AG20443 (cell line): ENCODE measurements at regions not wholly inside any gene's neighbourhood (a gene's known extent, or its start where the extent isn't known, plus 50 kb on each side); places are given as distances from the start of the nearest gene placed in this dataset.
"Not testable (repeated sequence)": the region's sequence is repeated elsewhere in the genome, so short reads cannot be mapped to it uniquely, and the experiment has no call there.

Experiments
- DNase-seq: peaks from one replicate; pipeline ENCODE4 v3.0.0; 2012; ENCODE audit warnings: low spot score, mixed read lengths

GRCh38 chr5:164504141-164504772 lies 998.8 kb downstream of the MAT2B start:
- peak; percentile 57 for DNase-seq

- no peak for DNase-seq
Observed at GRCh38 chr5:164505791-164506190, 1000.4 kb downstream of the MAT2B start.

GRCh38 chr5:164518067-164518740 lies 1012.8 kb downstream of the MAT2B start:
- no peak for DNase-seq

- no peak for DNase-seq
Observed at GRCh38 chr5:164518741-164519080, 1013.3 kb downstream of the MAT2B start.

- no peak for DNase-seq
Observed at GRCh38 chr5:164532235-164532900, 1026.9 kb downstream of the MAT2B start.

GRCh38 chr5:164533426-164533825 lies 1028.0 kb downstream of the MAT2B start:
- DNase-seq: not testable (repeated sequence)

- DNase-seq: no peak
Observed at GRCh38 chr5:164540174-164540573, 1034.8 kb downstream of the MAT2B start.

- no peak for DNase-seq
Observed at GRCh38 chr5:164545507-164545906, 1040.1 kb downstream of the MAT2B start.

- DNase-seq: no peak
Observed at GRCh38 chr5:164553851-164554250, 1048.4 kb downstream of the MAT2B start.

GRCh38 chr5:164555809-164556208 lies 1050.4 kb downstream of the MAT2B start:
- DNase-seq: no peak

- no peak for DNase-seq
Observed at GRCh38 chr5:164560216-164560615, 1054.8 kb downstream of the MAT2B start.

- no peak for DNase-seq
Observed at GRCh38 chr5:164561933-164562872, 1056.8 kb downstream of the MAT2B start.

GRCh38 chr5:164563370-164563769 lies 1058.0 kb downstream of the MAT2B start:
- no peak for DNase-seq

GRCh38 chr5:164573397-164573796 lies 1068.0 kb downstream of the MAT2B start:
- DNase-seq: no peak

- DNase-seq: no peak
Observed at GRCh38 chr5:164577201-164577600, 1071.8 kb downstream of the MAT2B start.

GRCh38 chr5:164577742-164578141 lies 1072.3 kb downstream of the MAT2B start:
- no peak for DNase-seq

- no peak for DNase-seq
Observed at GRCh38 chr5:164578401-164578800, 1073.0 kb downstream of the MAT2B start.

- DNase-seq: no peak
Observed at GRCh38 chr5:164578911-164579310, 1073.5 kb downstream of the MAT2B start.

- DNase-seq: no peak
Observed at GRCh38 chr5:164580155-164580554, 1074.7 kb downstream of the MAT2B start.

- no peak for DNase-seq
Observed at GRCh38 chr5:164581889-164582288, 1076.5 kb downstream of the MAT2B start.

GRCh38 chr5:164593982-164594381 lies 1088.6 kb downstream of the MAT2B start:
- no peak for DNase-seq

- DNase-seq: no peak
Observed at GRCh38 chr5:164597293-164597900, 1092.0 kb downstream of the MAT2B start.
